ENCODE measurements at regions not wholly inside any gene's neighbourhood (a gene's known extent, or its start where the extent isn't known, plus 50 kb on each side); places are given as distances from the start of the nearest gene placed in this dataset.
A peak's percentile ranks its signal among the peaks of the same experiment; 100 is the strongest.

DNA sequence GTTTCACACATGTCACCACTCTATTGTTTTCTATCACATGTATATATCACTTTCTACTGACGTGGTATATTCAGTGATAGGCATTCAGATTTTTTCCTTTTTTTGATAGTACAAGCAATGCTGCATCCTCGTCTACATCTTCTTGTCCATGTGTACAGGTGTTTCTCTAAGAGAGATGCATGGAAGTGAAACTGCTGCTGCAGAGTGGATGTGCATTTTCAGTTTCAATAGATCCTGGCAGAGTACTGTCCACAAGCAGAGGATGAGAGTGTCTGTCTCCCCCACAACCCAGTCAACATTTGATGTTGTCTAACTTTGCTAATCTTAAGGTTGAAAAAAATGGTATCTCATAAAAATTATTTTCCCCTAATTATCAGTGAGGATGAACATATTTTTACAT is 194.0 kb upstream of the CASK start:
- peak; percentile 80 for DNase-seq
- H3K9ac ChIP-seq (ENCODE audit: low read length) = peak overlapping the region; percentile 15; the same call in 1 of the 2 replicates
- H3K79me2 ChIP-seq (ENCODE audit: low read length) = no peaks in the 10 kb centered on the region
- TF ChIP-seq EZH2 (optimal IDR thresholded peaks at IDR 0.05; ENCODE audit: low read depth, low read length) = no peak
- TF ChIP-seq, protein P1, sequence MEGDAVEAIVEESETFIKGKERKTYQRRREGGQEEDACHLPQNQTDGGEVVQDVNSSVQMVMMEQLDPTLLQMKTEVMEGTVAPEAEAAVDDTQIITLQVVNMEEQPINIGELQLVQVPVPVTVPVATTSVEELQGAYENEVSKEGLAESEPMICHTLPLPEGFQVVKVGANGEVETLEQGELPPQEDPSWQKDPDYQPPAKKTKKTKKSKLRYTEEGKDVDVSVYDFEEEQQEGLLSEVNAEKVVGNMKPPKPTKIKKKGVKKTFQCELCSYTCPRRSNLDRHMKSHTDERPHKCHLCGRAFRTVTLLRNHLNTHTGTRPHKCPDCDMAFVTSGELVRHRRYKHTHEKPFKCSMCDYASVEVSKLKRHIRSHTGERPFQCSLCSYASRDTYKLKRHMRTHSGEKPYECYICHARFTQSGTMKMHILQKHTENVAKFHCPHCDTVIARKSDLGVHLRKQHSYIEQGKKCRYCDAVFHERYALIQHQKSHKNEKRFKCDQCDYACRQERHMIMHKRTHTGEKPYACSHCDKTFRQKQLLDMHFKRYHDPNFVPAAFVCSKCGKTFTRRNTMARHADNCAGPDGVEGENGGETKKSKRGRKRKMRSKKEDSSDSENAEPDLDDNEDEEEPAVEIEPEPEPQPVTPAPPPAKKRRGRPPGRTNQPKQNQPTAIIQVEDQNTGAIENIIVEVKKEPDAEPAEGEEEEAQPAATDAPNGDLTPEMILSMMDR (IDR thresholded peaks at IDR 0.05; ENCODE audit: low read length) = no peak
- TF ChIP-seq EZH2phosphoT487 (IDR thresholded peaks at IDR 0.05; ENCODE audit: low read length) = no peak
- H3K4me3 ChIP-seq (ENCODE audit: low read length) = no peak overlapping the region
- H3K27me3 ChIP-seq (replicated peaks; ENCODE audit: insufficient read depth, low read length) = no peaks in the 10 kb centered on the region
- no peaks in the 10 kb centered on the region for H3K9me3 ChIP-seq (replicated peaks; ENCODE audit: insufficient read depth, low read length)
- H3K9me2 ChIP-seq (replicated peaks; ENCODE audit: insufficient read depth, low read length) = no peaks in the 10 kb centered on the region
- no peaks in the 10 kb centered on the region for H4K20me1 ChIP-seq (ENCODE audit: insufficient read depth, low read length)
- peaks cover 4% of the 10 kb centered on the region; the same call in 1 of the 2 replicates for H3F3A ChIP-seq (ENCODE audit: insufficient read depth, low read length)
- no peaks in the 10 kb centered on the region for H3K36me3 ChIP-seq (replicated peaks; ENCODE audit: insufficient read depth, low read length)
- H3K27ac ChIP-seq (ENCODE audit: low read length) = peak overlapping the region; percentile 56; the same call in 1 of the 2 replicates
- peak overlapping the region; percentile 9; the same call in 1 of the 2 replicates for H3K4me2 ChIP-seq (ENCODE audit: low read depth, low read length)
- no peak overlapping the region for H2AFZ ChIP-seq (ENCODE audit: low read length)
- peaks cover 24% of the 10 kb centered on the region for H3K4me1 ChIP-seq (ENCODE audit: low read length)

DNA sequence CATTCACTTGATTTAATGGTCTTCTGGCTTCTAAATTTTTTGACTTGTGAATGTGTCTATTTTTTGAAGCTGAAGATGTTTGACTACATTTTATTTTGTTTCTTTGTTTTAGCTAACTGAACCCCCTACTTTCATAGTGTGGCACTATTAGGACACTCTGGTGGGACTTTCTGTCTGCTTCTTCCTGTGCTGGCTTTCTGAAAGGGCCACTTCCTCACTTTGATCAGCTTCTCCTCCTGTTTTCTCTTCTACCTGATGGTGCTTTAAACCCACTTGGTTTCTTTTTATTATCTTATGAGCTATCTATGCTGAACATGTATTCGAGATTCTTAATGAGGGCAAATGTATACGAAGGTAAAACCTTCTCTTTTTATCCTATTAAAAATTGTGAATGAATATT is 186.1 kb upstream of the CASK start:
- H3K4me1 ChIP-seq (ENCODE audit: low read length) = peaks cover 23% of the 10 kb centered on the region
- H2AFZ ChIP-seq (ENCODE audit: low read length) = no peak overlapping the region
- peak; percentile 34 for DNase-seq

DNA sequence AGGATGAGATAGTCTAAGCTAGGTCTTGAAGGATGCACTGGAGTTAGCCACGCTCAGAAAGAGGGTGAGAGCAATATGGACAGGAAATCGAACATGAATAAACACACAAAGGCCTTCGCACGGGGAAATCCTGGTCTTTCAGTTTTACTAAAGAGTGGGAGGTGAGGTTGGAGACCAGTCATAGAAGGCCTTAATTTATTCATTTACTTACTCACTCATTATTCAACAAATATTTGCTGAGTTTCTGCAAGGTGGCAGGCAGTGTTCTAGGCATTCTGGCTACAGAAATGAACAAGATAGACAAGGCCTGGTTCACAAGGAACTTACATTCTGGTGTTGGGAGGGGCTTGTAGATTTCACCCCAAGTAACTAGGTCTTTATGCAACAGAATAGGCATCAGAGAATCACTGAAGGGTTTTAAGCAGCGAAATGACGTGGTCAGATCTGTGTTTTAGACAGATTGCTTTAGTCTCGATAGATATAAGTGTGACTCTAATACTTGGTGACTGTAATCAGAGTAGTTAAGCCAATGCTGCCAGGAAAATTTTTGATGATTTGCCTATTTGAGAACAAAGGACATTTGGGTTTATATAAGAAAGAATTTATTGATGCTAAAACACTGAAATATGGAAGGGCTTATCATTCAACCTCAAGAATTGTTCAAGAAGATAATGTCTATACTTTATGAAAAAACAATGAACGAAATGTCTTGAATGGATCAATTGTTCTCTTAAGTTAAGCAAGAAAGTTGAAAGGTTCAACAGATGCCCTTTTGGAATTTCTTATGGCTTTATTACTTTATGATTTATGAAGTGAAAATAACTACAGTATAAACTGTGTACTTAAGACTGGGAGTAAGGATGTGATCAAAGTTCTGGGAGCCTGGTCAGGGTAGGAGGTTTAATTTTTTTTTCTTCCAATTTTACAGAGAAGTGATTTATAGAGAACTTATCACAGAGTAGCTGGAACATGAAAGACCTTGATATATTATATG is 184.4 kb upstream of the CASK start:
- TF ChIP-seq, protein P1 (IDR thresholded peaks at IDR 0.05; ENCODE audit: low read length) = no peak
- TF ChIP-seq EZH2 (optimal IDR thresholded peaks at IDR 0.05; ENCODE audit: low read depth, low read length) (no peak), EZH2phosphoT487 (IDR thresholded peaks at IDR 0.05; ENCODE audit: low read length) (no peak)

More for the DNA sequence above, 186.1 kb upstream of the CASK start:
- H3K27me3 ChIP-seq (replicated peaks; ENCODE audit: insufficient read depth, low read length) = no peaks in the 10 kb centered on the region
- H3K9ac ChIP-seq (ENCODE audit: low read length) = no peak overlapping the region
- no peaks in the 10 kb centered on the region for H3K36me3 ChIP-seq (replicated peaks; ENCODE audit: insufficient read depth, low read length)
- peak overlapping the region; percentile 37; the same call in 1 of the 2 replicates for H3K4me2 ChIP-seq (ENCODE audit: low read depth, low read length)
- H3K9me2 ChIP-seq (replicated peaks; ENCODE audit: insufficient read depth, low read length) = no peaks in the 10 kb centered on the region
- no peaks in the 10 kb centered on the region for H3K79me2 ChIP-seq (ENCODE audit: low read length)
- H3K4me3 ChIP-seq (ENCODE audit: low read length) = no peak overlapping the region
- H3K27ac ChIP-seq (ENCODE audit: low read length) = peak overlapping the region; percentile 24; the same call in 1 of the 2 replicates
- no peaks in the 10 kb centered on the region; the same call in 1 of the 2 replicates for H3F3A ChIP-seq (ENCODE audit: insufficient read depth, low read length)
- no peaks in the 10 kb centered on the region for H4K20me1 ChIP-seq (ENCODE audit: insufficient read depth, low read length)
- H3K9me3 ChIP-seq (replicated peaks; ENCODE audit: insufficient read depth, low read length) = no peaks in the 10 kb centered on the region
- TF ChIP-seq EZH2 (optimal IDR thresholded peaks at IDR 0.05; ENCODE audit: low read depth, low read length) = no peak
- TF ChIP-seq, protein P1 (IDR thresholded peaks at IDR 0.05; ENCODE audit: low read length) = no peak
- no peak for TF ChIP-seq EZH2phosphoT487 (IDR thresholded peaks at IDR 0.05; ENCODE audit: low read length)

More for the DNA sequence above, 184.4 kb upstream of the CASK start:
- Histone ChIP-seq H3K36me3 (replicated peaks; ENCODE audit: insufficient read depth, low read length) (no peaks in the 10 kb centered on the region), H4K20me1 (ENCODE audit: insufficient read depth, low read length) (no peaks in the 10 kb centered on the region), H3K4me1 (ENCODE audit: low read length) (peaks cover 23% of the 10 kb centered on the region), H2AFZ (ENCODE audit: low read length) (no peak overlapping the region), H3K4me3 (ENCODE audit: low read length) (no peak overlapping the region), H3K9me3 (replicated peaks; ENCODE audit: insufficient read depth, low read length) (no peaks in the 10 kb centered on the region), H3K79me2 (ENCODE audit: low read length) (no peaks in the 10 kb centered on the region), H3K27ac (ENCODE audit: low read length) (no peak overlapping the region), H3K4me2 (ENCODE audit: low read depth, low read length) (no peak overlapping the region), H3K9ac (ENCODE audit: low read length) (no peak overlapping the region), H3K9me2 (replicated peaks; ENCODE audit: insufficient read depth, low read length) (no peaks in the 10 kb centered on the region), H3K27me3 (replicated peaks; ENCODE audit: insufficient read depth, low read length) (no peaks in the 10 kb centered on the region), H3F3A (ENCODE audit: insufficient read depth, low read length) (no peaks in the 10 kb centered on the region; the same call in 1 of the 2 replicates)
- DNase-seq = no peak

All from MM.1S (cell line).